ENCODE measurements at regions not wholly inside any gene's neighbourhood (a gene's known extent, or its start where the extent isn't known, plus 50 kb on each side); places are given as distances from the start of the nearest gene placed in this dataset.

DNA sequence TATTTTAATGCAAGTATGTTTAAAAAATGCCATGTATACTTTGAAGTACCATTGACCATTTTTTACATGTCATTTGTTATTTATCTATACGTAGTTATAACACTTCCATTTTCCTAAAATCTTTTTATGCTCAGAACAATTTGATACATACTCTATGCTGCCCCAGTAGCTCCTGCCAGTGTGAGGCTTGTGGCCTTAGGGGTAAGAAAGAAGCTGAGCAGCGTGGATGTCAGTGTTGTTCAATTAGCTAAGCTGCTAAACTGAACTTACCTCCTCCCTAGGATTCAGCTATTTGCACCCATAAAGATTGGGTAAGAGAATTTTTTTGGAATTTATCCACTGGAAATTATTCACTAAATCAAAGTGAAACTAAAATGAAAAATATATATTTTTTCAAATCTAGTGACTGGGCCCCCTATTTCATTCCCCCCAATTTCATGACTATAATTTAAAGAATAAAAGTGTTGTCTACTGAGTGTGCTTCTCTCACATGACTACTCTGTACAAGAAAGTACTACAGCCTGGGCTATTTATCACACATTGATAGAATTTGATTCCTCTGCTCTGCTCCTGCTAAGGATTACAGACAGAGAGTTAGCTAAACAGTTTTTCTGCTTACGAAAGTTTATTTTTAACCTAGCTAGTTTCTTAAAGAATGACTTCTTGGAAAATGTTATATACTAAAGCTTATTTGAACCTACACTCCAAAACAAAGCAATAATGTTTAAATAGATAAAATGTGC, 1030.3 kb upstream of the ADGRL4 start:
- no peaks in the 10 kb centered on the region for H3K27me3 Mint-ChIP-seq (ENCODE audit: low read depth)
- H3K9me3 Mint-ChIP-seq = peaks cover 4% of the 10 kb centered on the region
- no peak overlapping the region for H3K4me3 Mint-ChIP-seq
- TF ChIP-seq, protein P1, sequence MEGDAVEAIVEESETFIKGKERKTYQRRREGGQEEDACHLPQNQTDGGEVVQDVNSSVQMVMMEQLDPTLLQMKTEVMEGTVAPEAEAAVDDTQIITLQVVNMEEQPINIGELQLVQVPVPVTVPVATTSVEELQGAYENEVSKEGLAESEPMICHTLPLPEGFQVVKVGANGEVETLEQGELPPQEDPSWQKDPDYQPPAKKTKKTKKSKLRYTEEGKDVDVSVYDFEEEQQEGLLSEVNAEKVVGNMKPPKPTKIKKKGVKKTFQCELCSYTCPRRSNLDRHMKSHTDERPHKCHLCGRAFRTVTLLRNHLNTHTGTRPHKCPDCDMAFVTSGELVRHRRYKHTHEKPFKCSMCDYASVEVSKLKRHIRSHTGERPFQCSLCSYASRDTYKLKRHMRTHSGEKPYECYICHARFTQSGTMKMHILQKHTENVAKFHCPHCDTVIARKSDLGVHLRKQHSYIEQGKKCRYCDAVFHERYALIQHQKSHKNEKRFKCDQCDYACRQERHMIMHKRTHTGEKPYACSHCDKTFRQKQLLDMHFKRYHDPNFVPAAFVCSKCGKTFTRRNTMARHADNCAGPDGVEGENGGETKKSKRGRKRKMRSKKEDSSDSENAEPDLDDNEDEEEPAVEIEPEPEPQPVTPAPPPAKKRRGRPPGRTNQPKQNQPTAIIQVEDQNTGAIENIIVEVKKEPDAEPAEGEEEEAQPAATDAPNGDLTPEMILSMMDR (conservative IDR thresholded peaks at IDR 0.05) = no peak
- no peak overlapping the region for H3K27ac Mint-ChIP-seq (ENCODE audit: unreplicated experiment)
- H3K4me1 Mint-ChIP-seq = no peaks in the 10 kb centered on the region
- no peak for DNase-seq (ENCODE audit: low read depth, low spot score)
- no peaks in the 10 kb centered on the region for H3K36me3 Mint-ChIP-seq (ENCODE audit: low read depth)

DNA sequence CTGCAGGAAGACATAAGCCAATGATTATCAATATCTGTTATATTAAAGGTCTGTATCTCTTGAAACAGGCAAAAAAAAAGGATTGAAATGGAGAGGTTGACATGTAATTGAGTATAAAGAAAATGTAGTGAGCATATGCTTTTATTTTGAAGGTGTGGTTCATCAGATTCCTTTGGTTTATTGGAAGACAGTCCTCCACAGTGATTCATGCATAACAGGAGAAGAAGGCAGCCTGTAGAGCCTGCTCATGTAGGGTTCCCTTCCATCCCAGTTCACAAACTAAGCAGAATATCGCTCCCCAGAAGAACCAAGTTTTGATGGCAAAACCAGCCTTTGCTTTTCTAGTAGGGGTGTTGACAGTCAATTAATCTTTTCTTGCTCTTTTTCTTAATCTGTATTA, 1016.8 kb upstream of the ADGRL4 start:
- no peaks in the 10 kb centered on the region for H3K27me3 Mint-ChIP-seq (ENCODE audit: low read depth)
- H3K36me3 Mint-ChIP-seq (ENCODE audit: low read depth) = no peaks in the 10 kb centered on the region
- DNase-seq (ENCODE audit: low read depth, low spot score) = no peak
- TF ChIP-seq, protein P1 (conservative IDR thresholded peaks at IDR 0.05) = no peak
- peaks cover 3% of the 10 kb centered on the region for H3K9me3 Mint-ChIP-seq
- no peaks in the 10 kb centered on the region for H3K4me1 Mint-ChIP-seq
- no peak overlapping the region for H3K27ac Mint-ChIP-seq (ENCODE audit: unreplicated experiment)
- no peak overlapping the region for H3K4me3 Mint-ChIP-seq

DNA sequence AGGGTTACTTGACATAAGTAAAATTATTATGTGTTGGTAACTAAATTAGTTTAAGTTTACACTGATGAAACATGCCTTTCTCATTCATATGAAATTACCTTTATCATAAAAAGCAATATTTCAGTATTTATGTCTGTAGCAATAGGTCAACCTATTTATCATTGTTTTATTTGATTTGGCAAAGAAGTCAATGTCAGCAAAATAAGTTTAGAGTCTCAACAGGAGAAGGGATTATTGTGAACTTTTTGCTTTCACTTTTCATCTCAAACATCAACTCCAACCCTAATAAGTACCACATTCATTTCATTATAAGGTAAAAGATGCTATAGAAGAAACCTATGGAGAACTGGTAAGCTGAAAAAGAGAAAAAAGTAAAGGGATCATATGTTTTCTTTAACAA, 1015.4 kb upstream of the ADGRL4 start:
- no peaks in the 10 kb centered on the region for H3K4me1 Mint-ChIP-seq
- peaks cover 3% of the 10 kb centered on the region for H3K9me3 Mint-ChIP-seq
- no peaks in the 10 kb centered on the region for H3K36me3 Mint-ChIP-seq (ENCODE audit: low read depth)
- H3K27me3 Mint-ChIP-seq (ENCODE audit: low read depth) = no peaks in the 10 kb centered on the region
- TF ChIP-seq, protein P1 (conservative IDR thresholded peaks at IDR 0.05) = no peak
- DNase-seq (ENCODE audit: low read depth, low spot score) = no peak
- H3K4me3 Mint-ChIP-seq = no peak overlapping the region
- no peak overlapping the region for H3K27ac Mint-ChIP-seq (ENCODE audit: unreplicated experiment)

DNA sequence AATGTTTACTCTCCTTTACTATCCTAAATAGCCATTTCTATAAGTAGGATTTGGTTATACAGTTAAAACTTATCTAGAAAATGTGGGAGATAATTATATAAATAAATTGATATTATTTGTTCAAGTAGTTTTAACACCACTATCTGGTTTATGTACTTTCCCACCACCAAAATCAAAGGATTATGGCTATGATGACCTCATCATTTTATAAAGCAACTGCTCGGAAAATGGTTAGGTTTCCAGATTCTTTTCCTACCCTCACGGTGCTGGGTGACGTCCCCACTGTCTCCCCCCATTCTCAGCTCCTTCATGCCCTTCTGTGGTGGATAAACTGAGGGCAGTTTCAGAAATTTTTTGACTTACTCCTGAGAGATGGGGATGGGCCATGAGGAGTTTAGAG, 1011.8 kb upstream of the ADGRL4 start:
- no peaks in the 10 kb centered on the region for H3K9me3 Mint-ChIP-seq
- H3K4me3 Mint-ChIP-seq = no peak overlapping the region
- no peak for DNase-seq (ENCODE audit: low read depth, low spot score)
- no peaks in the 10 kb centered on the region for H3K4me1 Mint-ChIP-seq
- TF ChIP-seq, protein P1 (conservative IDR thresholded peaks at IDR 0.05) = no peak
- H3K36me3 Mint-ChIP-seq (ENCODE audit: low read depth) = no peaks in the 10 kb centered on the region
- H3K27ac Mint-ChIP-seq (ENCODE audit: unreplicated experiment) = no peak overlapping the region
- H3K27me3 Mint-ChIP-seq (ENCODE audit: low read depth) = no peaks in the 10 kb centered on the region

DNA sequence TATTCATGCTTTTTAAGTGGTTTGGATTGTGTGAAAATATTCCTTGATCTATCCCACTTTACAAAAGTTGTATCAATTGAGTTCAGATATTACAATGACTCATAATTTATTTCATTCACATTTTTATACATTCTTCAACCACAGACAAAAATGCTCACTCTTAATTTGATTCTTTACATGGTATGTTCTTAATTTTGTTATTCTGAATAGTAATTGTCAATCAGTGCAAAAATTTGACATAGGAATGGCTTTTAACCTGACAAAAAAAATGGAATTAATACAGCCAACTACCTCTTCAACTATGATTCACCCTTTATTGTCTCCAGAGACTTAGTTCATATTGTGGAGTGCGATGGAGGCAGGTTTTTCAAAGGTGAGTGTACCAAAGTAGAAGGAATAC, 1002.4 kb upstream of the ADGRL4 start:
- TF ChIP-seq, protein P1 (conservative IDR thresholded peaks at IDR 0.05) = no peak
- Mint-ChIP-seq H3K4me3 (no peak overlapping the region), H3K36me3 (ENCODE audit: low read depth) (no peaks in the 10 kb centered on the region), H3K4me1 (no peaks in the 10 kb centered on the region), H3K27me3 (ENCODE audit: low read depth) (no peaks in the 10 kb centered on the region), H3K9me3 (peaks cover 7% of the 10 kb centered on the region), H3K27ac (ENCODE audit: unreplicated experiment) (no peak overlapping the region)
- no peak for DNase-seq (ENCODE audit: low read depth, low spot score)
